NCI-H1436 treated with DMSO at 0.1 percent for 48 hours (cell line): ENCODE measurements at regions not wholly inside any gene's neighbourhood (a gene's known extent, or its start where the extent isn't known, plus 50 kb on each side); places are given as distances from the start of the nearest gene placed in this dataset.

Experiments
- DNase-seq: peaks from one replicate; lab custom pipeline; 2025; lab: John Stamatoyannopoulos, UW

DNA sequence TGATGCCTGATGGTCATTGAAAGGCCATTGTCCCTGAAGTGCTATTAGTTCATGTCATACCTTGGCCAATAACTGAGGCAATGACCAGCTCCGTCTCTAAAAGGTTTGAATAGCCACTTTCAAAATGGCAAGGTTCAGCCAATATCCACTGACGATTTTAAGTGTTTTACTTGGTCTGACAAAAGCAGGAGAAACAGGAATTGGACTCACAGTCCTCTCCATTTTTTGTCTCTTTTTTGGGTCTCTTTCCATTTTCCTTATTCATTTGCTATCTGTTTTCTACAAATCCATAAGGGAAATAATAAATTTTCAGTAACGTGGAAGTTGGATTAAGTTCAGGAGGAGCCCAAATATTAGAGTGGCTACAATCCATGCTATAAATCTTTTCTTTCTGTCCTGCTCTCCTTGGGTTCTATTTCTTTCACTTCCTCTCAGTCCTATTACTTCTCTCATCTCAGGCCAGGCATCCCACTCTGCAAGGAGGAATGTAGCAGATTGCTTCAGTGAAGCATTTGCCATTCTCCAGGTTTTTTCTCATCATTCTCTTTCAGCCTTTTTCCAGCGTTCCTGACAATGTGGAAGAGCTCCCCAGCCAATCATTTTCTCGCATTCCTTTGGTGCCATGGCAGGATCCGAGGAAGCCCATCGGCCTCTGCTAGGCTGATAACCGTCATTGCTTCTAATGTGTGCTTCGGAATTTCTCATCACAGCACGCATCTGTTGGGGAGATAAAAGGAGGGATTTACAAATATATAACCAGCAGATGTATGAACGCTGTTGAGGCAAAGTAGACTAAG, 414.5 kb downstream of the ADGRL2 start:
- DNase-seq = no peak

DNA sequence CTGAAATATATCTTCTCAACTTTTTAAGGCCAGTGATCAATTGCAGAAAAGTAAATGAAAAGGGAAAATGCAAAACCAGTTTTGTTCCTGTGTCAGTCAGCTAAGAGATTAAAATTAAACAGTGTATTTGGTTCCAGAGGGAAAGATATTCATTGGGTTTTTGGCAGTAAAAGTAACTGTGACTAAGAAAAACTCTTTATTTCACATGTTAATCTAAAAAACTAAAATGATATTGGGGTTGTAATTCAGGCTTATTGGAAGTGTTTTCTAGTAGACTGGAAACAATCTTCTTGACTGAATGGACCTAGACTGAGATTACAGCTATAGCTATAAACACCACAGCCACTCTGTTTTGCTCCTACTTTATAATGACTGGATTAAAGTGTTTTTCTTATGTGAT, 413.9 kb downstream of the ADGRL2 start:
- DNase-seq = no peak

DNA sequence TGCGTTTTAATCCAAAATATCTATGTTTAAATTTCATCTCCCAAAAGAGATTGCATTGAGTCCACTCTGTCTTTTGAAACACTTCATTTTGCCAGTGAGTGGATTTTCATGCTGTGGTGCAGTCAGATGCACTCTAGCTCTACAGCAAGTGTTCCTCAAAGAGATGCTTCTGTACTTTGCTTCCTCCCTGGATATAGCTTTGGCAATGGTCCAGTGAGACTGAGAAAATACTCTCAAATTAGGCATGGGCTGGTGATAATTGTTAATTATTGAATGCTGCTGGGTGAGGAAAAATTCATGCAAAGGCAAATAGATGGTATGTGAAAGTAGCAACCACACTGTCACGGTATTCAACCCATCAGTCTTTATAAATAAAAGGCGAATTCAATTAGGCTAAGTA, 396.9 kb downstream of the ADGRL2 start:
- DNase-seq = no peak

DNA sequence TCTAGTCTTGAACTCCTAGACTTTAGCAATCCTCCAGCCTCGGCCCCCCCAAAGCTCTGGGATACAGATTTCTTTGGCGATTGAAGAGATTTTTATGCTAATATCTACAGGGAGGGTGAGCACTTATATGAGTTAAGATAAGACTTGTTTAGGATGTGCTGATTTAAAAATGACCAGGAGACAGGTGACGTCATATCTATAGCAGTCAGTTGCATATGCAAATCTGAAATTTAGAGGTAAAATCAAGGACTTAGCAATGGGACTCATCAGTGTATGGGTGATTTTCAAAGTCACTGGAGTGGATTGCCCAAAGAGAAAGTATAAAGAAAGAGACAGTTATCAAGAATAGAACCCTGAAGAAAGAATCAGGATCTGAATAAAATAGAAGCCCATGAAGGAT, 394.5 kb downstream of the ADGRL2 start:
- no peak for DNase-seq

DNA sequence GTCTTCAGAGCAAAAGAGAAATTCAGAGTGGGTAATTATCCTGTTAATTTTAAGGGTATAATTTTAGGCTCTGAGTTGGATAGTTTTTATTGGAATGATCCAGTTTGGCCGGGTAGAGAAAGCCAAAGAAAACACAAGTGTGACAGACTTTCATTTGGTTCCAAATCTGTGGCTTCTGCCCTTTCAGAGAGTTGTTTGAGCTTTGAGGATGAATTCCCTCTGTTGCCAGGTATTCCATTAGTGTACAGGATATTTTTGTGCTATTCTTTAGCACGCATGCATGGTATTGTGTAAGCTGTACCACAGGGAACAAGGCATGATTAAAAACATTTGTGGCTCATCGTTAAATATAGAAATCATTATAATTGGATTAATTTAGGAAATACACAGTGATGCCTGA, 384.4 kb downstream of the ADGRL2 start:
- no peak for DNase-seq

DNA sequence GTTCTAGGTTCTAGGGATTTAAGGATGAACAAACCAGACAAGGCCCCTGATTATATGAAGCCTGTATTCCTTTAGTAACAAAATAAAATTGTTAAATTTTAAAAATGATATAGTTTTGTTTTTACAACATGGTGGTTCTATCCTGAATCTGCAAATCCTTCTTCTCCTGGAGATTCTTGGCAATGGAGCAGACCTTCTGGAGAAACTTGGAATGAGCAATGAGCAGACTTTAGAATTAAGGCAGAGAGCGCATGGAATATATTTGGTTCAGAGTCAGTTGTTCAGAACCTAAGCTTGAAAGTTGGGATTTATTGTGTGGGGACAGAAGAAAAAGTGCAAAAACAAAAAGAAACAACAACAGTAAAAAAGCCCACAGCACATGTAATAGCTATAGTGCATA, 381.1 kb downstream of the ADGRL2 start:
- no peak for DNase-seq

DNA sequence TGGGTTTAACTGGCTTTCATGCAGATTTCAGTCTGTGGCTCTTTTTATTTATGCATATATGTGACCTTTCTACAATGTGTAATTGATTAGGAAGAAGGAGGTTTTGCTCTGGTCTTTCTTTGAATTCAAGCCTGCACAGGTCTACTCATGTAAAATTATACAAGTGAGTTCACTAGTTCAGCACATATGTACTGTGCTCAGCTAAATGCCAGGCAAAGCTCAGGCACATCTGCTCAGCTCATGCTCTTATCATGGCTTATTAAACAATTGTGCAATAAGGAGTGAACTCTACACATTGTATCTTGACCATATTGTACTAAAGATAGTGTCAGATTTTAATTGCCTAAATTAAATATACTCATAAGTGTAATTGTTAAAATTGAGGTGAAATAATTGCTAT, 378.4 kb downstream of the ADGRL2 start:
- no peak for DNase-seq

DNA sequence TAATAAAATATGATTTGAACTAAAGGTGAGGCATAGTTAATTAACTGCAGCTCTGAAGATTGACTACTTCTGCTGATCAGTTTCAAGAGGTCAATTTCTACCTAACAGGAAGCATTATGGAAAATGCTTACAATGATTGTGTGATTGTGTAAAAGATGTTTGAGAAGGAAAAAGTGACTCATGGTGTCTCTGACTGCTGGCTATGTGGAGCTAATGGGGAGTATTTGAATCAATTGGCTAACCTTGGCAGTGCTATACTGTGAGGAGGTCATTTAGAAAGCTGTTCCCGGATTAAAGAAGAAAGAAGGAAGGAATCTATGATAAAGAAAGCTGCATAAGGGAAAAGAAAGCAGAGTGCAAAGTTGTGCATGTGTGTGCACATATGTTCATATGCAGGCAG, 376.5 kb downstream of the ADGRL2 start:
- DNase-seq = no peak

DNA sequence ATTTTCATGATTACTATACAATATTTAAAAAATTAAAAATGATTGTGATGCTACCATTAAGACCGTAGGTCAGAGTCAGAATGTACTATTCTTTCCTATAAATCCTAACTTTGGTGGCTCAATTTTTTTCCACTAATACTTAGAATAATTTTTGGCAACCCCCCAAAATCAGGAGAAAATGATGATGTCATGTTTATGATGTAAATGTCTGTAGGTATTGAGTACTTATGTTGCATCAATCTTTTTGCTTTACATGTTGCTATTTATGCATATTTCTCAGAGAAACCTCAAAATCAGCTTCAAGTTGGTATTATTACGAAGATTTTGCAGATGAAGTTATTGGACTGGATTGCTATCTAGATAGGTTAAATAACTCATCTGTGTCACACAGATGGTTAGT, 371.2 kb downstream of the ADGRL2 start:
- DNase-seq = no peak

DNA sequence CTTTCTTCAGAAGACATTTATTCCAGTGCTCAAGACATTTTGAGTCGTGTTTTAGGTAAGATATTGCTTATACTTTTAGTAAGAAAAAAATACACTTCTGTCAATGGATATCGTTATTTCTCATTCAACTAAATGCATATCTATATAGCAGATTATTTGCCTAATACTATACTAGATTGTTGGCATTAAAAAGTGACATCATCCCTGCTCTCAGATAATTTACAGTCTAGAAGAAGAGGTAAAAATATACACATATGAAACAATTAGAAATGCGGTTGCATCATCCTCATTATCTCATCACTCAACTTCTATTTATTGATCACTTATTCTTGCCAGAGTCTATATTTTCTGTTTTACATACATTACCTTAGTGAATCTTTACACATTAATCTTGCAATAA, 367.7 kb downstream of the ADGRL2 start:
- no peak for DNase-seq

DNA sequence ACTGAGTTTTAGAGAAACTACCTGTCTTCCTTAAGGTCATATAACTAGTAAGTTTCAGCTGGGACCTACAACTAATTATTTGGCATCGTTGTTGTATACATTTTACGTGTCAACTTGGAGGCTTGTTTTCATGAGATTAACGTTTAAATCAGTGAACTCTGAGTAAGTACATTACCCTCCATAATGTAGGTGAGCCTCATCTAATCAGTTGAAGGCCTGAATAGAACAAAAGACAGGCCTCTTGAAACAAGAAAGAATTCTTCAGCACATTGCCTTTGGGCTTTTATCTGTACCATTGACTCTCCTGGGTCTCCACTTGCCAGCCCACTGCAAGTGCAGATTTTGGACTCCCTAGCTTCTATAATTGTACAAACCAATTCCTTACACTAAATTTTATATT, 364.6 kb downstream of the ADGRL2 start:
- DNase-seq = no peak

DNA sequence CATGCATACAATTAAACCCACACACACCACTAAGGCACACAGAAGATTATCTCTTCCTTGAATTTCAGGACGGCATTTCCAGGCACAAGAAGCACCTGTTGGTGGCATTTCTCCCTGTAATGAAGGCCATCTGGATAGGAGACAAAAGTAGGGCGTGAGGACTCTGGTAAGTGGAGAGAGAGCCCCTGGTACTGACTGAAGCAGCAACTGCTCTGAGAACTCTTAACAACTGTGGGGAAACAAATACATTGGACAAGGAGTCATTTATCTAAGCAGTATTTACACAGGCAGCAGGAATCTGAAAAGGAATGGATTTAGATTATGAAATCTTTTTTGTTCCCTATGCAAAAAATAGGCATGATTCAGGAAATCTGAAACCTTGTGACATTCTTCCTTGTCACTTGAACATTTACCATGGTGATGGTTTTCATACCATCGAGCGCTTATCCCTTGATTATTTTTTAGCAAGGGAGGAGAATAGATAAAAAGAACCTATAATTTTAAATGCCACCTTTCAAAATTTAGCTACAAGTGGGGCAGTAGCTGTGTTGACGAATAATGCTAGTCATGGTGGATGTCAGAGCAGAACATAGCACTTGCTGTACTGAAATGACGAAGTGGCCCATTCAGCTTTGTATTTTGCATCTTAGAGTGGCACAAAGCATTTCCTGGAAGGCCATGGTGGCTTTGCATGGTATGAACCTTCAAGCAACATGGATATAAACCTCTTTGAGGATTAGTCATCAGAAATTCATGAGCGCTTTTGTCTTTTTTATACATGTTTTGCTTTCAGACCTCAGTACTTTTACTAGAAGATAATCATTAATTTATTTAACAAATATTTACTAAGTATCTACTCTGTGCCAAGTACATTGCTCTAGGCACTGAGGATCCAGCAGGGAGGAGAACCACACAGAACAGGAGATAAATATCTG, 362.0 kb downstream of the ADGRL2 start:
- no peak for DNase-seq

DNA sequence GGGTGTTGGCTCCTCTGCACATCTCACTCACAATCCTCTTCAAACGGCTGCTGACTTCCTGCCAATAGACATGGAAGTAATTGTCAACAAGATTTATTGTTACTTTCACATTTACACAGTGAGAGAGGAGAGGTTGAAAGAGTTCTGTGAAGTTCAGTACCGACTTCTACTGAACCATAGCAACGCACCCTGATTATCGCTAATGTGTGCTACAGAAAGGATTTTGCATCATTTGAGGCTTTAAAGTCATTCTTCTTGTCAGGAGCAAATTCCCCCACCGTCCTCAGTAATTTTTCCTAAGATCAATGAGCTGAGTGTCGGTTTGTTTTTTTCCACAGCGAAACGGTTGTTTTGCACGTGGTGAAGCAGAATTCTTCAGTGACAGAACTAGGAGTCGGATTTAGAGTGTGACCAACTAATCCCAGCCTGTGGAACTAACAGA, 361.0 kb downstream of the ADGRL2 start:
- DNase-seq = no peak

DNA sequence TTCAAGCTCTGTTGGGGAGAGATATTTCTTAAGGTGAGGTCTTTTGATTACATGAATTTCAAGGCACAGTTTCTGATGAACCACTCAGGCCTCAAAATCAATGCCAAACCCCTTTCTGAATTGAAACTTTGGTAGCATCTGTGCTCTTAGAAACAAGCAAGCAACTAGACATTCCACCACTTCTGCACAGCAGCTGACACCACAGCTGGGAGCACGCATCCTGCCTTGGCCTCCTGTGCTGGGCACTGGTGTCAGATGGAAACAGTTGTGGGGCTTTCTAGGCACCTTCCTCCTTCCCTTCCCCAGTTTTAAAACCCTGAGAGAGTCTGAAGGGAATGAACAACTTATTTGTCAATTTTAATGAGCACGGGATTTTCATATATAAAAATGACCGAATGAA, 360.2 kb downstream of the ADGRL2 start:
- no peak for DNase-seq

DNA sequence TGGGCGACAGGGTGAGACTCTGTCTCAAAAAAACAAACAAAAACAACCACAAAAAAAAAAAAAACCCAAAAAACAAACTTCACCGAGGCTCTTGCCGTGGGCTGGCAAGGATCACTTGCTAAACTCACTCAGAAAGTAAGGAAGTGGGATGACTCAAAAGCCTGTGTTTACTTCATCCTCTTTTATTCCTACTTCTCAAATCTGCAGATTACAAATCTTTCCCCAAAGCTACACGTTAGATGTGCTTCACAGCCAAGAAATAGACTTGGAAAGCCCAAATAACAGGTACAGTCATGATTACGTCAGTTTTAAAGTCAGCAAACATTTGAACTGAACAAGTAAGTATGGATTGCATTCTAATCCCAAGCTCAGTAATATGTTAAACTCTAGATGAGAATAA, 359.3 kb downstream of the ADGRL2 start:
- no peak for DNase-seq

DNA sequence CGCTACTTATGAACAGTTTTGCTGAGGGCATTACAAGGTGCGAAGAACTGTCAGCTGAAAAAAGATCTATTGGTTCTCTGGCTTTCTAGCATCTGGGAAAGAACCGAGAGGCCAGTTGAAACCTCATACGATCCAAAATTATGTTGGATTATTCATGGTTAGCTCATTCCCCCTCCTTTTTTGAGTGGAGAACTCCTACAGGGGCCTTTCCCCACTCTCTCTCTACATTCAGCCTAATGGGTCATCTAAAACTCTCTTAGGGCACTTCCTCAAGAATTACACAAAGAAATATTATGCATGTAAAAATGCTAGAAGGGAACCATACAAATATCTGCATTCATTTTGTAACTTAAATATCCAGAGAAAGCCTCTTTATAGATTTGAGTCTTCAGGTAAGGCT, 358.2 kb downstream of the ADGRL2 start:
- no peak for DNase-seq

DNA sequence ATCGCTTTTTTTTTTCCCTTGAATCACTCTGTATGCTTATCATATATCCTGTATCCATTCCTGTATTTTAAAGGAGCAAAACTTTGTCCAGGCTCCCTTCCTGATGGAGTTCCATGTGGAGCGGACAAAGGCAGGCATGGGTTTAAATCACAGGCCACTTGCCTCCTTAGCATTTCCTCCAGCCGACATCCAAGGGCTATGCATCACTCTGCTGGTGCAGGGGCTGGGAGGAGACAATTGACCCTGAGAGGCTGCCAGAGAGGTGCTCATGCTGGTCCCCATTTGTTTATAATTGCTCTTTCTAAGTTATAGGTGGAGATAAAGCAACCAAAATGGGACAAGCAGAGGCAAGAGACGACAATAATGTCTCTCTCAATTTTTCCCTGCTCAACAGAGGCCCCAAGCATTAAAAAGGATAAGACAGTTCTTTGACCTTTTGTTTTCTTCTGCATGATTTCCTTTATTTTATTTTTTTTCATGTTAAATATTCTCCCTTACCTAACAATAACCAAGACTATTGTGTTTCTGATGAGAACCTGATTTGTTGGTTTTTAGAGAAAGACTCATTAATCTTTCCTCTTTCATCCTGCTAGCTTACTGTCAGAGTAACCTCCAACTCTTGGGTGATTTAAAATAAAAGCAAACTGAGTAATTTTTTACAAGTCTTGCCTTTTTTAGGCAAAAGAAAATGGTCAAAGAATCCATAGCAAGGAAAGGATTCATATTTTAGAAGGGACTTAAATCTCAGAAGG, 353.7 kb downstream of the ADGRL2 start:
- DNase-seq = no peak

DNA sequence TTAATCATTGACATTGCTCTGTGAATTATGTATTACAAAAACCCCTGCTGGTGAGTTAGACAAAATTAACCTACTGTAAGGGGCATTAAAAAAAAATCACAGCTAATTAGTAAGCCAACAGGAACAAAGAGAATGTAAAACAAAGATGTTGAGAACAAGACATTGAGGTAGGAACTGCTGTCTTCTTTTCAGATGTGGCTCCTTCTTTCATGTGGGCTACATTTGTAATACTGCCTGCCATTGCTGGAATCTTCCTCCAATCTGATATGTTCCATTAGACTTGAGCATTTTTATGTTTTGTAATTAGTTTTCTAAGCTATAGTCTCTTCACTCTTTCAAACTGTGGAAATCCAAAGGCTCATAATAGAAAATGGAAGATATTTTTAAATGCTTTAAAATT, 353.0 kb downstream of the ADGRL2 start:
- no peak for DNase-seq

DNA sequence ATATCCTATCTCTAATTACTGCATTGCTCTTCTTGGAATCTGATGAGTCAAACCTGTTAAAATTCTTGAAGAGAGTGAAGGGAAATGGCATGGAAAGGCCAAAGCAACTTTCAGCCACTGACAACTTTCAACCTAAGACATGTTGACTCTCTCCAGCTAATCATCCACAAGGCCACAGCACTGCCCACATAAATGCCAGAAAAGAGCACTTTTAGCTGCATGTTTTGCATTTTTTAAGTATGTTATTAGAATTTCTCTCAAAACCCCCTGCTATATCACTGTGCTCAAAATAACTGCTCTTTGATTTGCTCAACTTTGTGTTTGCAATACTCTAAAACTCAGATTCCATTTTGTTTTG, 352.5 kb downstream of the ADGRL2 start:
- no peak for DNase-seq

DNA sequence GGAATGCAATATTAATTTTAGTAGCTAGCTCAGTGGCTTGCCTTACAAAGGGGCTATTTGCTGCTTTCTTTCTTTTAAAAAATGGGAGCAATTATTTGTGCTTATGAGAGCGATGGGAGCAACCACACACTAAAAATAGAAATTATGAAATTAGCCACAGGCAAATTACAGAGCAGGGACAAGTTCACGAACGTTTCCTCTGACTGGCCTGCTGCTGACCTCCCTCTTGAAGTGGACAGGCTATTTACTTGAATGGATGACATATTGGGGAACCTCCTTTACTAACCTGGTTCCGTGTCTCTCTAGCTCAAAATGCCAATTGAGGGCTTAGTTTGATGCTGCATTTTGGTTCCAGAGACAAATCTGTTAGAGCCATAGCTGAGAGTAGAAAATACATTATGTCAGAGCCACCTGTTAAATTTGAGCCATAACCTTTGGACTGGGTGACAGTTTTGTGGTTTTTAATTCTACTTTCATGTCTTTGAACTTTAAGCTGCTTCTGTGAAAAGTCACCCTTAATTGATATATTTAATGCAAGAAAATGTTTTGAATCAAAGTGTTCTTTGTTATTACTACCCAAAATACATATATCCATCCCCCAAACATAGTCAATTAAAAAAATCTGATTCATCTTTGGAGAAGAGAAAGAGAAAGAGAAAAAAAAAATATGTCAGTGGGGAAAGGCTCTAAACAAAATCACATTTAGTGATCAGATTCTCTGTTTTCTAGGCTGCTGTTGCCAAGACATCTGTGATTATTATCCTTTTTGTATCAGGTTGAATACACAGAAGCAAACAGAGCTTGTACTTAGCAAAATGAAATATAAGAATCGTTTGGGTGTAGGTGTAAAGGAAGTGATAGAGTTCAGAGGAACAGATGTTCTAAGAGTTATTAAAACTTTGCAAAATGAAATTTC, 351.9 kb downstream of the ADGRL2 start:
- no peak for DNase-seq

DNA sequence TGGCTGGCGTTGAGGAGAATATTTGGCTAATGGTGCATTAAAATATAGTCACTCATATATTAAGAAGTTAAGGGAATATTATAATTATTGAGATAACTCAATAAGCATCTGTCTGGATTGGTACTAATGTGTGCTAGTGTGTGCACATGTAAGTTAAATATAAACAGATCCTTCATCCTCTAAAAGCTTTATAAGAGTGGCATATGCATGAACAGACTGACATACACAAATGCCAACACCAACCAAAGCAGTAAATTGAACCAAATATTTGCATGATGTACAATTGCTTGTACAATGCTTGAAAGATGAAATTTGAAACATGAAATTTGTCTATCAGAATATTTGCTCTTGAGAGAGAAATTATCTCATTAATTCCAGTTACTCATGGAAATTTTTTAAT, 344.9 kb downstream of the ADGRL2 start:
- no peak for DNase-seq
